Retina (tissue), 1 donor: ENCODE measurements at regions not wholly inside any gene's neighbourhood (a gene's known extent, or its start where the extent isn't known, plus 50 kb on each side); places are given as distances from the start of the nearest gene placed in this dataset.

Experiments used
- DNase-seq: peaks from one replicate; pipeline ENCODE4 v3.0.0-alpha.2; 2016

GRCh38 chr5:171693412-171693811 lies 92.2 kb upstream of the SMIM23 start:
- no peak for DNase-seq

GRCh38 chr5:171695804-171696203 lies 89.8 kb upstream of the SMIM23 start:
- DNase-seq: no peak

GRCh38 chr5:171697221-171698102 lies 88.2 kb upstream of the SMIM23 start:
- no peak for DNase-seq

GRCh38 chr5:171700318-171700912 lies 85.2 kb upstream of the SMIM23 start:
- no peak for DNase-seq

GRCh38 chr5:171701100-171701541 lies 84.5 kb upstream of the SMIM23 start:
- no peak for DNase-seq

- no peak for DNase-seq
Observed at GRCh38 chr5:171702135-171702770, 83.4 kb upstream of the SMIM23 start.

- no peak for DNase-seq
Observed at GRCh38 chr5:171703146-171703545, 82.5 kb upstream of the SMIM23 start.

- no peak for DNase-seq
Observed at GRCh38 chr5:171705036-171705435, 80.6 kb upstream of the SMIM23 start.

GRCh38 chr5:171705830-171706468 lies 79.7 kb upstream of the SMIM23 start:
- DNase-seq: no peak

GRCh38 chr5:171706736-171707441 lies 78.7 kb upstream of the SMIM23 start:
- no peak for DNase-seq

GRCh38 chr5:171707442-171707792 lies 78.2 kb upstream of the SMIM23 start:
- no peak for DNase-seq

GRCh38 chr5:171709930-171710329 lies 75.7 kb upstream of the SMIM23 start:
- no peak for DNase-seq

- DNase-seq: no peak
Observed at GRCh38 chr5:171710451-171711024, 75.1 kb upstream of the SMIM23 start.

- no peak for DNase-seq
Observed at GRCh38 chr5:171711571-171711970, 74.0 kb upstream of the SMIM23 start.

- DNase-seq: no peak
Observed at GRCh38 chr5:171712616-171713015, 73.0 kb upstream of the SMIM23 start.

GRCh38 chr5:171713152-171713551 lies 72.5 kb upstream of the SMIM23 start:
- no peak for DNase-seq

GRCh38 chr5:171714261-171714660 lies 71.4 kb upstream of the SMIM23 start:
- no peak for DNase-seq

- DNase-seq: no peak
Observed at GRCh38 chr5:171714851-171715250, 70.8 kb upstream of the SMIM23 start.

GRCh38 chr5:171715551-171715950 lies 70.1 kb upstream of the SMIM23 start:
- no peak for DNase-seq

GRCh38 chr5:171720086-171720485 lies 65.5 kb upstream of the SMIM23 start:
- DNase-seq: no peak

GRCh38 chr5:171721464-171721863 lies 64.2 kb upstream of the SMIM23 start:
- DNase-seq: no peak

- no peak for DNase-seq
Observed at GRCh38 chr5:171724468-171725204, 61.0 kb upstream of the SMIM23 start.
